Keratinocyte (primary cell): ENCODE measurements at regions not wholly inside any gene's neighbourhood (a gene's known extent, or its start where the extent isn't known, plus 50 kb on each side); places are given as distances from the start of the nearest gene placed in this dataset.
A peak's percentile ranks its signal among the peaks of the same experiment; 100 is the strongest.

Experiments used
- DNase-seq: peaks from one replicate; pipeline ENCODE4 v3.0.0-alpha.2; 2011; ENCODE audit warnings: low read depth, missing footprints, low spot score
- FAIRE-seq: peaks from 2 replicates; lab custom pipeline; 2011; peaks lifted over from hg19 to GRCh38; lab: Jason Lieb, UNC
- H2AFZ ChIP-seq: 2 replicates; pipeline ENCODE4 v1.6.0; 2012; ENCODE audit warnings: low read length, control low read depth, inconsistent platforms; ENCODE audit not compliant: control insufficient read depth
- H3K27ac ChIP-seq: 2 replicates; pipeline ENCODE4 v1.5.1; 2011; ENCODE audit warnings: low read length; ENCODE audit not compliant: control insufficient read depth, insufficient read depth
- H3K27me3 ChIP-seq: 3 replicates; pipeline ENCODE4 v1.6.0; 2011; ENCODE audit warnings: low read length; ENCODE audit not compliant: control insufficient read depth, insufficient read depth; ENCODE audit errors: extremely low read depth
- H3K36me3 ChIP-seq, 2 experiments: 2 replicates in 1 of 2; 3 replicates in 1 of 2; pipeline ENCODE4 v1.5.1; 2011; ENCODE audit warnings: low read length in 2 of 2, mild to moderate bottlenecking in 1 of 2; ENCODE audit not compliant: control insufficient read depth in 2 of 2, insufficient read depth in 2 of 2; ENCODE audit errors: extremely low read depth in 1 of 2
- H3K4me1 ChIP-seq: 3 replicates; pipeline ENCODE4 v1.5.1; 2011; ENCODE audit warnings: low read length; ENCODE audit not compliant: control insufficient read depth, insufficient read depth; ENCODE audit errors: extremely low read depth
- H3K4me2 ChIP-seq: 3 replicates; pipeline ENCODE4 v1.6.0; 2011; ENCODE audit warnings: low read depth, low read length; ENCODE audit not compliant: control insufficient read depth, insufficient read depth; ENCODE audit errors: extremely low read depth
- H3K4me3 ChIP-seq, 3 experiments: fragments of 200-600 bp in 1 of 3; sonication (generic) in 1 of 3; 2 replicates in 2 of 3; 3 replicates in 1 of 3; pipeline ENCODE4 v1.5.1; 2011 to 2016; ENCODE audit warnings: low read length in 3 of 3, mild to moderate bottlenecking in 3 of 3, control low read depth in 2 of 3, inconsistent platforms in 1 of 3, low read depth in 1 of 3, mixed read lengths in 1 of 3, mixed run types in 1 of 3, moderate library complexity in 1 of 3; ENCODE audit not compliant: control insufficient read depth in 2 of 3, insufficient read depth in 2 of 3; ENCODE audit errors: extremely low read depth in 1 of 3
- H3K79me2 ChIP-seq: 2 replicates; pipeline ENCODE4 v1.6.0; 2012; ENCODE audit warnings: low read length; ENCODE audit not compliant: control insufficient read depth, insufficient read depth
- H3K9ac ChIP-seq: 3 replicates; pipeline ENCODE4 v1.6.0; 2011; ENCODE audit warnings: low read length; ENCODE audit not compliant: control insufficient read depth, insufficient read depth; ENCODE audit errors: extremely low read depth
- H3K9me1 ChIP-seq: 3 replicates; pipeline ENCODE4 v1.6.0; 2011; ENCODE audit warnings: low read length; ENCODE audit not compliant: control insufficient read depth, insufficient read depth; ENCODE audit errors: extremely low read depth
- H3K9me3 ChIP-seq: 2 replicates; pipeline ENCODE4 v1.5.1; 2012; ENCODE audit warnings: low read depth, low read length; ENCODE audit not compliant: control insufficient read depth
- H4K20me1 ChIP-seq: 3 replicates; pipeline ENCODE4 v1.6.0; 2011; ENCODE audit warnings: low read length; ENCODE audit not compliant: control insufficient read depth, insufficient read depth; ENCODE audit errors: extremely low read depth
- CTCF ChIP-seq, 3 experiments: IDR thresholded peaks in 1 of 3; conservative IDR thresholded peaks in 1 of 3; optimal IDR thresholded peaks in 1 of 3; 2 replicates in 2 of 3; 3 replicates in 1 of 3; pipeline versions ENCODE3 to v1.5.1; 2011; ENCODE audit warnings: low read length in 3 of 3, mild to moderate bottlenecking in 3 of 3, moderate library complexity in 2 of 3, control low read depth in 1 of 3, inconsistent platforms in 1 of 3; ENCODE audit not compliant: insufficient read depth in 2 of 3; ENCODE audit errors: extremely low read depth in 1 of 3
- EZH2 ChIP-seq: IDR thresholded peaks from one replicate; pipeline ENCODE4 v1.6.1; 2012; ENCODE audit warnings: inconsistent platforms, mild to moderate bottlenecking, low read length, moderate library complexity
- dilution Hi-C: fragments of 300-500 bp; cut with MboI; formaldehyde crosslinking; loops from one replicate; pipeline ENCODE4 v1.7.0; 2020; ENCODE audit warnings: low sequenced_read_pairs; ENCODE audit not compliant: extremely low pct_ligation_motif_present

DNA sequence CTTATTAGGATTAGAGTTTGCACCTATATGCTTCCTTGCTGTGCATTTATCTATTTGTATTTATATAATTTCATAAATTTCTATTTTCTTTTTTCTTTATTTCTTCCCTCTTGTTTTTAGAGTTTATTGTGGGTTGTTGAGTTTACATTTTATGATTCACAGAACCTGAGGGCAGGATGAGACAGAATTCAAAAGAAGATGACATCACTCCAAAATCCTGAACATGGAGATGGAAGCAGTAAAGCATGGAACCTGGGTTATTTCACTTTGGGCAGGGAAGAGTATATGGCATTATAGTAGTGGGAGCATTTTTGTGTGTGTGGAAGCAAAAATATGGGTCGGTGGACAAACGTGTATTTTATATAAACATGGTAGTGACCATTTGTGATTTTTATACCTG is 157.5 kb downstream of the RFX6 start:
- no peak overlapping the region for H3K4me3 ChIP-seq
- no peaks in the 10 kb centered on the region for H4K20me1 ChIP-seq
- H3K9me1 ChIP-seq = no peaks in the 10 kb centered on the region
- dilution Hi-C loops = no loop called here
- H3K36me3 ChIP-seq = no peaks in the 10 kb centered on the region
- TF ChIP-seq EZH2 (no peak), CTCF (optimal IDR thresholded peaks at IDR 0.05 in 1 of 3, IDR thresholded peaks at IDR 0.05 in 1 of 3, conservative IDR thresholded peaks at IDR 0.05 in 1 of 3; ENCODE audit: extremely low read depth in 1 of 3, insufficient read depth in 2 of 3, low read length in 3 of 3) (no peak)
- no peak overlapping the region for H3K4me2 ChIP-seq
- no peaks in the 10 kb centered on the region for H3K79me2 ChIP-seq
- no peak overlapping the region for H3K27ac ChIP-seq
- no peaks in the 10 kb centered on the region for H3K9me3 ChIP-seq
- H2AFZ ChIP-seq = no peak overlapping the region
- FAIRE-seq (peak; percentile 43), DNase-seq (no peak)
- H3K4me1 ChIP-seq = no peaks in the 10 kb centered on the region
- no peak overlapping the region for H3K9ac ChIP-seq
- no peaks in the 10 kb centered on the region for H3K27me3 ChIP-seq

GRCh38 chr6:117034971-117035370 is 157.9 kb downstream of the RFX6 start:
- Histone ChIP-seq H3K4me2 (no peak overlapping the region), H3K9me1 (no peaks in the 10 kb centered on the region), H3K27me3 (no peaks in the 10 kb centered on the region), H3K27ac (no peak overlapping the region), H3K9ac (no peak overlapping the region), H2AFZ (no peak overlapping the region), H3K9me3 (no peaks in the 10 kb centered on the region), H3K4me1 (no peaks in the 10 kb centered on the region), H3K79me2 (no peaks in the 10 kb centered on the region), H3K36me3 (no peaks in the 10 kb centered on the region), H3K4me3 (no peak overlapping the region), H4K20me1 (no peaks in the 10 kb centered on the region)
- TF ChIP-seq CTCF (optimal IDR thresholded peaks at IDR 0.05 in 1 of 3, IDR thresholded peaks at IDR 0.05 in 1 of 3, conservative IDR thresholded peaks at IDR 0.05 in 1 of 3; ENCODE audit: extremely low read depth in 1 of 3, insufficient read depth in 2 of 3, low read length in 3 of 3) (no peak), EZH2 (no peak)
- dilution Hi-C loops = no loop called here
- no peak for FAIRE-seq
- DNase-seq = no peak
